ENCODE measurements at regions not wholly inside any gene's neighbourhood (a gene's known extent, or its start where the extent isn't known, plus 50 kb on each side); places are given as distances from the start of the nearest gene placed in this dataset.

GRCh38 chr3:88443066-88443465 is 293.3 kb downstream of the C3orf38 start:
- TF ChIP-seq CTCF (conservative IDR thresholded peaks at IDR 0.05) (no peak), ZFX (IDR thresholded peaks at IDR 0.05) (no peak)

Measured in C4-2B (cell line).